Activated CD8-positive, alpha-beta T cell treated with anti-CD3 and anti-CD28 coated beads for 36 hours (primary cell): ENCODE measurements at regions not wholly inside any gene's neighbourhood (a gene's known extent, or its start where the extent isn't known, plus 50 kb on each side); places are given as distances from the start of the nearest gene placed in this dataset.
A peak's percentile ranks its signal among the peaks of the same experiment; 100 is the strongest.

Experiments
- ATAC-seq: fragments of 200-7000 bp; cut with Tn5 transposase; one replicate; pipeline ENCODE4 v1.10.0; 2021; ENCODE audit warnings: mild to moderate bottlenecking, moderate library complexity
- CTCF ChIA-PET: fragments of 350-600 bp; sonication (Branson Sonifier 250); formaldehyde crosslinking; loops from one replicate; lab custom pipeline; 2021; ENCODE audit warnings: antibody characterized with exemption; lab: Charles Lee
- POLR2A ChIA-PET: fragments of 350-600 bp; sonication (Branson Sonifier 250); formaldehyde crosslinking; loops from one replicate; lab custom pipeline; 2021; ENCODE audit warnings: antibody characterized with exemption; lab: Charles Lee
- DNase-seq: peaks from one replicate; pipeline ENCODE4 v3.0.0-alpha.2; 2020
- H3K27ac Mint-ChIP-seq: one replicate; pipeline ENCODE4 v1.8.0; 2021; ENCODE audit warnings: mild to moderate bottlenecking, mixed read lengths
- H3K27me3 Mint-ChIP-seq: one replicate; pipeline ENCODE4 v1.8.0; 2021; ENCODE audit warnings: mixed read lengths
- H3K36me3 Mint-ChIP-seq: one replicate; pipeline ENCODE4 v1.8.0; 2021; ENCODE audit warnings: low read depth, mixed read lengths
- H3K4me1 Mint-ChIP-seq: one replicate; pipeline ENCODE4 v1.8.0; 2021; ENCODE audit warnings: low read depth, mixed read lengths
- H3K4me3 Mint-ChIP-seq: one replicate; pipeline ENCODE4 v1.8.0; 2021; ENCODE audit warnings: mild to moderate bottlenecking, moderate library complexity, mixed read lengths
- H3K9me3 Mint-ChIP-seq: one replicate; pipeline ENCODE4 v1.8.0; 2021; ENCODE audit warnings: mixed read lengths
- intact Hi-C: fragments of 100-400 bp; cut with micrococcal nuclease; formaldehyde crosslinking; loops from one replicate; pipeline ENCODE4 v1.10.0; 2022
- TF ChIP-seq, protein P1 (sequence below): fragments of 200-600 bp; IDR thresholded peaks from one replicate; pipeline ENCODE4 v1.8.0; 2022; ENCODE audit warnings: antibody characterized with exemption, mild to moderate bottlenecking

DNA sequence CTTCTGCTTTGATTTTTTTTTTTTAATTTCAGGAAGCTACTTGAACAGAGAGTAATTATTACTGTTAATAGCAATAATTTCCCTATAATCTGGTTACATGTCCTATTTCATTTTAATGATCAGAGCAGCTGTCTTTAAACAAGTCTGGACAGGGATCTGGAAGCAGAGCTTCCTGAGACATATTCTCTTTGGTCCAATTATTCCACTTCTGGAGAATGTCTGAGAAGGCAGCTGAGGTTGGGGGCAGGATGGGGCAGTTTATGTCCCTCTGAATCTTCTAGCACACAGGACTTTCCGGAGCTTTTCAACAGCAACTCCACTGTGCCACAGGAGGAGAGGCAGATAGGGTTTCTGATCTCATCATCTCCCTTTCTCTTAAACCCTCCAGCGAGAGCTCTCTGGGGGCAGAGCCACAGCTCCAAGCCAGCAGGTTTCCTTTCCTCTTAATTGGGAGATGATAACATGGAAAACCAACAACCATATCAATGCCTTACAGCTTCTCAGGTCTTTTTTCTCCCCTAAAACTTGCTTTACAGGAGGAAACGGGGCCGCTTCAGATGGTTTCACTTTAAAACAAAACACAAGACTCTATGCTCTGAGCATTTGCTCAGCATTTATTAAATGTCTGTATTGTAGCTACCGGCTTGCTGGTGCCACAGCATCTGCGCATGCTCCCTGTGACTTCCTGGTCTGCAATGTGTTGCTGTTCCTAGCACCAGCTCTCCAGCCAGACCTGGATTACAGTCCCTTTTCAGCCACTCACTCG lies 425.7 kb upstream of the USP24 start:
- no peak overlapping the region for H3K4me3 Mint-ChIP-seq
- TF ChIP-seq, protein P1, sequence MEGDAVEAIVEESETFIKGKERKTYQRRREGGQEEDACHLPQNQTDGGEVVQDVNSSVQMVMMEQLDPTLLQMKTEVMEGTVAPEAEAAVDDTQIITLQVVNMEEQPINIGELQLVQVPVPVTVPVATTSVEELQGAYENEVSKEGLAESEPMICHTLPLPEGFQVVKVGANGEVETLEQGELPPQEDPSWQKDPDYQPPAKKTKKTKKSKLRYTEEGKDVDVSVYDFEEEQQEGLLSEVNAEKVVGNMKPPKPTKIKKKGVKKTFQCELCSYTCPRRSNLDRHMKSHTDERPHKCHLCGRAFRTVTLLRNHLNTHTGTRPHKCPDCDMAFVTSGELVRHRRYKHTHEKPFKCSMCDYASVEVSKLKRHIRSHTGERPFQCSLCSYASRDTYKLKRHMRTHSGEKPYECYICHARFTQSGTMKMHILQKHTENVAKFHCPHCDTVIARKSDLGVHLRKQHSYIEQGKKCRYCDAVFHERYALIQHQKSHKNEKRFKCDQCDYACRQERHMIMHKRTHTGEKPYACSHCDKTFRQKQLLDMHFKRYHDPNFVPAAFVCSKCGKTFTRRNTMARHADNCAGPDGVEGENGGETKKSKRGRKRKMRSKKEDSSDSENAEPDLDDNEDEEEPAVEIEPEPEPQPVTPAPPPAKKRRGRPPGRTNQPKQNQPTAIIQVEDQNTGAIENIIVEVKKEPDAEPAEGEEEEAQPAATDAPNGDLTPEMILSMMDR, result no peak
- POLR2A ChIA-PET, result no interaction called here
- ATAC-seq (no peak), DNase-seq (peak; percentile 18)
- intact Hi-C loops, result no loop called here
- H3K9me3 Mint-ChIP-seq, result no peaks in the 10 kb centered on the region
- H3K27ac Mint-ChIP-seq, result no peak overlapping the region
- peaks cover 4% of the 10 kb centered on the region for H3K4me1 Mint-ChIP-seq
- peaks cover 1% of the 10 kb centered on the region for H3K27me3 Mint-ChIP-seq
- CTCF ChIA-PET, result interaction anchor here (0.7 kb wide), 1 partner anchor 117 kb away, joined by 3 read pairs; no protein-coding TSS in a partner anchor
- no peaks in the 10 kb centered on the region for H3K36me3 Mint-ChIP-seq

DNA sequence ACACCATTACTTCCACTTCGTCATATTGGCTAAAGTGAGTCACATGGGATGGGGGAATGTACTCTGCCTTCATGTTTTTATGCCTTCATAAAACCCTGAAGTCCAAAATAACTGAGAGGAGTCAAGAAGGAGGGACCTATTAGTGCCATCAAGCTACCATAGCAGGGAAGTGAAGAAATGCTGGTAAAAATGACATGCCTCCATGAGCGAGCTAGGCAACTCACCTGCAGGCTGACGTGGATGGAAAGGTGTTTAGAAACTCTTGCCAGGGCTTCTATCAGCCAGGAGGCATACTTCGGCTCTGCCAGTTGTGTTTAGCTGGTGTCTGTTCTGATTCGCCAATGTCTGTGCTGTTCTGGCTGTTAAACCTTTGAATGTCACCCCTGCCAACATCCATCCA lies 424.4 kb upstream of the USP24 start:
- DNase-seq (no peak), ATAC-seq (no peak)
- H3K27me3 Mint-ChIP-seq, result peaks cover 2% of the 10 kb centered on the region
- ChIA-PET POLR2A (no interaction called here), CTCF (no interaction called here)
- H3K36me3 Mint-ChIP-seq, result no peaks in the 10 kb centered on the region
- TF ChIP-seq, protein P1, result no peak
- intact Hi-C loops, result no loop called here
- H3K4me3 Mint-ChIP-seq, result no peak overlapping the region
- H3K9me3 Mint-ChIP-seq, result no peaks in the 10 kb centered on the region
- H3K27ac Mint-ChIP-seq, result no peak overlapping the region
- H3K4me1 Mint-ChIP-seq, result peaks cover 4% of the 10 kb centered on the region

DNA sequence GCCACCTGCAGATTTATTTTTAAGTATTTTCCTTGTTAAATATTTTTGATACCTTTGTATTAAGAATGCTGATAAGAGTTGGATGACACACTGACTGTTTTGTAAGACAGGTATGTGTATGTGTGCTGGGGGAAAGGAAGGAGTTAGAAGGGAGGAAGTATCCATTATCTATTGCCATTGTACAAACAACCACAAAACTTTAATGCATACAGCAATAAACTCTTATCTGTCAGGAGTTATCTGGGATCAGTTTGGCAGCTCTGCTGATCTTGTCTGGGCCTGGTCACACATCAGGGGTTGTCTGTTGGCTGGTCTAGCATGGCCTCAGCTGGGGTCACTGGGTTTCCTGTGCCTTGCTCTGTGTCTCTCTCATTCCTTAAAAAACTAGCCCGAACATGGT lies 423.9 kb upstream of the USP24 start:
- H3K27ac Mint-ChIP-seq, result no peak overlapping the region
- peaks cover 2% of the 10 kb centered on the region for H3K27me3 Mint-ChIP-seq
- no peak for ATAC-seq

DNA sequence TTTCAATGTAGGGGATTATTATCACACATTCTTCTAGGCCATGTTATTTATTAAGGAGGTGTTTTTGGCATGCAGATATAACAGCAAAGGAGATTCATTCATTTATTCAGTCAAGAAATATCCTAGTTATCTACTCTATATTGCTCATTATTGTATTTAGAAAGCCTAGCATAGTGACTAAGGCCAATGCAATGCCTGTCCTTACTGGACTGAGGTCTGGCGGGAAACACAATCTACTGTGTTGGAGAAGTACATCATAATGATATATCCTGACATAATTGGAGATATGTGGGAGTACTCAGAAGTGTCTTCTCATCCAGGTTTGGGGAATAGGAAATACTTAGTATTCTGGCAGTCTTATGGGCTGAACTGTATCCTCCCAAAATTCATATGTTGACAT lies 421.5 kb upstream of the USP24 start:
- ATAC-seq, result no peak
- TF ChIP-seq, protein P1, result no peak
- Mint-ChIP-seq H3K27ac (no peak overlapping the region), H3K4me3 (no peak overlapping the region), H3K27me3 (peaks cover 2% of the 10 kb centered on the region), H3K36me3 (no peaks in the 10 kb centered on the region), H3K4me1 (peaks cover 3% of the 10 kb centered on the region), H3K9me3 (no peaks in the 10 kb centered on the region)
- ChIA-PET POLR2A (no interaction called here), CTCF (no interaction called here)
- intact Hi-C loops, result no loop called here
- no peak for DNase-seq

More for the DNA sequence above, 423.9 kb upstream of the USP24 start:
- ChIA-PET CTCF (no interaction called here), POLR2A (no interaction called here)
- TF ChIP-seq, protein P1, result no peak
- H3K9me3 Mint-ChIP-seq, result no peaks in the 10 kb centered on the region
- peaks cover 4% of the 10 kb centered on the region for H3K4me1 Mint-ChIP-seq
- H3K4me3 Mint-ChIP-seq, result no peak overlapping the region
- intact Hi-C loops, result no loop called here
- no peaks in the 10 kb centered on the region for H3K36me3 Mint-ChIP-seq
- no peak for DNase-seq

DNA sequence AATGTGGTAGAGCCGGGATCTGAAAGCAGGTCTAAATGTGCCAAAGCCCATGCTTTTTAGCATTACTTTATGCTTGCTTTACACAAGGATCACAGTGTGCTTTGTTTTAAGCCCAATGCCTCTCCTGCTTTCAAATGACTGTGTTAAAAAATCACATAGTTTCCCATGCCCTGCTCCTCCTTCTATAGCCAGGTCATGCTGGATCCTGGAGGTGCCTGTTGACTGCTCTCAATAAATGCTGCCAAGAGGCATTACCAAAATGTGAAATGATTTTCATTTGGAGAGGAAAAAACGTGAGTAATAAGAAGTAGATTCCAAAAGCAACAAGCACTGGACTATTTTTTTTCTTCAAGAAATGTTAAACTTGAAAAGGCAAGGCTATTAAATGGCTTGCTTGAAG lies 420.7 kb upstream of the USP24 start:
- Mint-ChIP-seq H3K27ac (no peak overlapping the region), H3K4me3 (no peak overlapping the region), H3K36me3 (no peaks in the 10 kb centered on the region), H3K27me3 (peaks cover 2% of the 10 kb centered on the region), H3K4me1 (no peaks in the 10 kb centered on the region), H3K9me3 (no peaks in the 10 kb centered on the region)
- no peak for DNase-seq
- intact Hi-C loops, result no loop called here
- POLR2A ChIA-PET, result no interaction called here
- CTCF ChIA-PET, result no interaction called here
- TF ChIP-seq, protein P1, result no peak
- no peak for ATAC-seq
